Brain microvascular endothelial cell (primary cell): ENCODE measurements at regions not wholly inside any gene's neighbourhood (a gene's known extent, or its start where the extent isn't known, plus 50 kb on each side); places are given as distances from the start of the nearest gene placed in this dataset.

Experiments used
- DNase-seq: peaks from one replicate; pipeline ENCODE4 v3.0.0-alpha.2; 2020
- H3K27ac ChIP-seq: fragments of 250-450 bp; sonication (Bioruptor Pico); 2 replicates; pipeline ENCODE4 v1.5.1; 2020; ENCODE audit warnings: mild to moderate bottlenecking, moderate library complexity
- H3K27me3 ChIP-seq: fragments of 250-450 bp; sonication (Bioruptor Pico); replicated peaks from 2 replicates; pipeline ENCODE4 v1.5.1; 2020; ENCODE audit warnings: mild to moderate bottlenecking
- H3K36me3 ChIP-seq: fragments of 250-450 bp; sonication (Bioruptor Pico); replicated peaks from 2 replicates; pipeline ENCODE4 v1.5.1; 2020; ENCODE audit warnings: mild to moderate bottlenecking
- H3K4me3 ChIP-seq: 2 replicates; pipeline ENCODE4 v1.5.1; 2011; ENCODE audit warnings: low read depth, mild to moderate bottlenecking, control low read depth, low read length, moderate library complexity
- in situ Hi-C: cut with HindIII; loops from 2 replicates; pipeline ENCODE4 v1.10.0; 2017; ENCODE audit warnings: low sequenced_read_pairs, low pct_ligation_motif_present
- TF ChIP-seq, protein P1 (sequence below): IDR thresholded peaks from 2 replicates; pipeline ENCODE4 v1.5.1; 2011; ENCODE audit warnings: low read depth, mild to moderate bottlenecking, moderate library complexity, low read length, control low read depth, inconsistent platforms; ENCODE audit errors: missing control alignments

- H3K36me3 ChIP-seq, result no peaks in the 10 kb centered on the region
- in situ Hi-C loops, result no loop called here
- H3K27ac ChIP-seq, result no peak overlapping the region
- no peaks in the 10 kb centered on the region for H3K27me3 ChIP-seq
- TF ChIP-seq, protein P1, sequence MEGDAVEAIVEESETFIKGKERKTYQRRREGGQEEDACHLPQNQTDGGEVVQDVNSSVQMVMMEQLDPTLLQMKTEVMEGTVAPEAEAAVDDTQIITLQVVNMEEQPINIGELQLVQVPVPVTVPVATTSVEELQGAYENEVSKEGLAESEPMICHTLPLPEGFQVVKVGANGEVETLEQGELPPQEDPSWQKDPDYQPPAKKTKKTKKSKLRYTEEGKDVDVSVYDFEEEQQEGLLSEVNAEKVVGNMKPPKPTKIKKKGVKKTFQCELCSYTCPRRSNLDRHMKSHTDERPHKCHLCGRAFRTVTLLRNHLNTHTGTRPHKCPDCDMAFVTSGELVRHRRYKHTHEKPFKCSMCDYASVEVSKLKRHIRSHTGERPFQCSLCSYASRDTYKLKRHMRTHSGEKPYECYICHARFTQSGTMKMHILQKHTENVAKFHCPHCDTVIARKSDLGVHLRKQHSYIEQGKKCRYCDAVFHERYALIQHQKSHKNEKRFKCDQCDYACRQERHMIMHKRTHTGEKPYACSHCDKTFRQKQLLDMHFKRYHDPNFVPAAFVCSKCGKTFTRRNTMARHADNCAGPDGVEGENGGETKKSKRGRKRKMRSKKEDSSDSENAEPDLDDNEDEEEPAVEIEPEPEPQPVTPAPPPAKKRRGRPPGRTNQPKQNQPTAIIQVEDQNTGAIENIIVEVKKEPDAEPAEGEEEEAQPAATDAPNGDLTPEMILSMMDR, result no peak
- DNase-seq, result no peak
- H3K4me3 ChIP-seq, result no peak overlapping the region
Observed at GRCh38 chr11:112899235-112900006, 61.8 kb upstream of the NCAM1 start.

DNA sequence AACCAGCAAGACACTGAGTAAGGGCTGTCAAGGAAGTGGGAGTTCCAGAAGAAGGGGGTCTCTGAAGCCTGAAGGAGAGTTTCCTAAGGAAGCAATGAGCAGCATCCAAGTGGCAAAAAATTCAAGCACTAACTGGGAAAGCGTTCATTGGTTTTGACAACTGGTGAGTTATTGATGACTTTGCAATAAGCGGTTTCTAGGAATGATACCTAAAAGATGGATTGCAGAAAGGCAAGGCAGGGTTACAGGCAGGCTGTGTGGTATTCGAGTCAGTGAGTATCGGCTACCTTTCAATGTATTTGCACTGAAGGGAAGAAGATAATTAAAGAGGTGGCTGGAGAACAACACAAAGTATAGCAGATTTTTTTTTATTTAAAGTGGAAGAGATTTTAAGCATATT, 59.3 kb upstream of the NCAM1 start:
- Histone ChIP-seq H3K36me3 (no peaks in the 10 kb centered on the region), H3K27ac (no peak overlapping the region), H3K4me3 (no peak overlapping the region), H3K27me3 (no peaks in the 10 kb centered on the region)
- TF ChIP-seq, protein P1, result no peak
- in situ Hi-C loops, result no loop called here
- DNase-seq, result no peak

DNA sequence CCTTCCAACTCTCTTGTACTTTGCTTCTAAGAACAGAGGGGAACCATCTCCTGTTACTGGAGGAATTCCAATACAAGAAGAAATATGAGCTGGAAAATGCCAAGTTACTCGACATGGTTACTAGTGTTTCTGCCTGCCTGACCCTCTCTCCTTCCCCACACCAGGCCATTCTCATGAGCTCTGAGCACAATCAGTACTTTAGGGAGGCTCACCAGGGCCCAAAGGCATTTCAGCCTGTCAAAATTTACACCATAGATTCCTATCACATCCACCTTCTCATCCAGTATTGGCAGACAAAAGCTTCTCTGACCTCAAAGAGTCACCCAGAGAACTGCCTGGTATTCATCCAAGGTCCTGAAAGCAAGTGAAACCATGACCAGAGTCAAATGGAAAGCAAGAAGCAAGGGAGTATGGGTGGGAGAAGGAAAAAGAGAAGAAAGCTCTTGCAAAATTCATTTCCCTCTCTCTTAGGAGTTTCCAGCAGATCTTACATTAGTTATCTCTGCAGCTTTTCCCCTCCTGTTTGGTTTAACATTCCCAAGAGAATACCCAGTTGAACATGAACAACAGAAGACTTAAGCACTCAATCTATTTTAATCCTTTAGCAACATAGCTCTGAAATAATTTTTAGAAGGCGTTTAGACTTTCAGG, 58.7 kb upstream of the NCAM1 start:
- no peaks in the 10 kb centered on the region for H3K27me3 ChIP-seq
- TF ChIP-seq, protein P1, result no peak
- H3K27ac ChIP-seq, result no peak overlapping the region
- no peak for DNase-seq
- H3K4me3 ChIP-seq, result no peak overlapping the region
- H3K36me3 ChIP-seq, result no peaks in the 10 kb centered on the region
- in situ Hi-C loops, result no loop called here

DNA sequence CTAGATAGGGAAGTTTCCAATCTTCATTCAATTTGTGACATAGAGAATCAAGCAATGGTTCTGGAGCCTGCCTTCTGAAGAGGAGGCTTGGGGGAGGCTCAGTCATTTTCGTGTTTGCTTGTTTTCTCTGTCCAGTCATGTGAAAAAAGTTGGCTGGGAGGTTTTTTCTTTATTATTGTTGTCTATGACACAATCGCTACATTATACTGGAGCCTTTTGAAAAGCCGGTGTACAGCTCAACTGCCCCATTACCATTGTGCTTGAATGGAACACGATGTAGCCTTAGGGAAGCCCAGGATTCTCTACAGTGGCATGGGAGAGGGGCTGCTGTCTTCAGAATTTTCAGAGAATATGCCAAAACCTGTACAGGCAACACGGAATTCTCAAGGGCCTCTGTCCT, 57.9 kb upstream of the NCAM1 start:
- Histone ChIP-seq H3K27me3 (no peaks in the 10 kb centered on the region), H3K36me3 (no peaks in the 10 kb centered on the region), H3K27ac (no peak overlapping the region), H3K4me3 (no peak overlapping the region)
- TF ChIP-seq, protein P1, result no peak
- no peak for DNase-seq
- in situ Hi-C loops, result no loop called here

DNA sequence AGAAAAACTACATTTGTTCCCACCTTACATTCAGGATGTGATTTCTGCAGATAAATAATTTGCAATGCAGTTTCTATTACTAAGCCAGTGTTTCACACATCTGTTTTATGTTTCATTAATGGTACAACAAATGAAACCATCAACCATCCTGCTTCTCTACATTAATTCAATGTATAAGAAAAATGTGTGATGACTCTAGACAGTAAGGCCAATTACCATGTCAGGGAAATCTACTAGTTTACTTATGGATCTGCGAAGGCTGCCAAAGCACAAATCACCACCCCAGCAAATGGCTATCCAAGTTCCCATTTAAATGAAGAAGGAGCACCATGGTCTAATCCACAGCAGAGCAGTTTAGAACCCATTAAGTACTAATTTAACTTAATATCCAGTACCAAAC, 50.1 kb upstream of the NCAM1 start:
- in situ Hi-C loops, result no loop called here
- no peak for DNase-seq
- Histone ChIP-seq H3K36me3 (no peaks in the 10 kb centered on the region), H3K27ac (no peak overlapping the region), H3K4me3 (no peak overlapping the region), H3K27me3 (no peaks in the 10 kb centered on the region)
- TF ChIP-seq, protein P1, result no peak
